CD4-positive, alpha-beta T cell treated with Interleukin-15 for 4 hours (primary cell): ENCODE measurements at regions not wholly inside any gene's neighbourhood (a gene's known extent, or its start where the extent isn't known, plus 50 kb on each side); places are given as distances from the start of the nearest gene placed in this dataset.

Experiments used
- DNase-seq: peaks from one replicate; pipeline ENCODE4 v3.0.0-alpha.2; 2020; ENCODE audit warnings: low spot score

DNA sequence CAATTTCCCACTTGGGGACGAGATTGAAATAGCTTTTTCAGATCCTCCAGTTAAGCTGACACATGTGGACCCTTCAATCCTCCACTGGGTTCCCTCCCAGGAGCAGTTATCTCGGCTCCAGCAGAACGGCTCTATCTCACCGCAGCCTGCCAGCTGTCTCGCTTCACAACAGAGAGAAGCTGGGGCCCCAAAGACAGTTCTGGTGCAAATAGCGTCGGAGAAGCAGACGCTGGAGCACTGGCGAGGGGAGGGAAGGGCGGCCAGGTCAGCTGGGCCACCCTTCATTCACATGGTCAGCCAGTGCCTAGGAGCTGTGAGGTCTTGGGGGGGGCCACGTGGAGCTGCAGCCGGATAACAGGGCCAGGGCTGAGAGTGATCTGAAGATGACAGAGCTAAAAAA is 141.3 kb upstream of the SDK2 start:
- no peak for DNase-seq

DNA sequence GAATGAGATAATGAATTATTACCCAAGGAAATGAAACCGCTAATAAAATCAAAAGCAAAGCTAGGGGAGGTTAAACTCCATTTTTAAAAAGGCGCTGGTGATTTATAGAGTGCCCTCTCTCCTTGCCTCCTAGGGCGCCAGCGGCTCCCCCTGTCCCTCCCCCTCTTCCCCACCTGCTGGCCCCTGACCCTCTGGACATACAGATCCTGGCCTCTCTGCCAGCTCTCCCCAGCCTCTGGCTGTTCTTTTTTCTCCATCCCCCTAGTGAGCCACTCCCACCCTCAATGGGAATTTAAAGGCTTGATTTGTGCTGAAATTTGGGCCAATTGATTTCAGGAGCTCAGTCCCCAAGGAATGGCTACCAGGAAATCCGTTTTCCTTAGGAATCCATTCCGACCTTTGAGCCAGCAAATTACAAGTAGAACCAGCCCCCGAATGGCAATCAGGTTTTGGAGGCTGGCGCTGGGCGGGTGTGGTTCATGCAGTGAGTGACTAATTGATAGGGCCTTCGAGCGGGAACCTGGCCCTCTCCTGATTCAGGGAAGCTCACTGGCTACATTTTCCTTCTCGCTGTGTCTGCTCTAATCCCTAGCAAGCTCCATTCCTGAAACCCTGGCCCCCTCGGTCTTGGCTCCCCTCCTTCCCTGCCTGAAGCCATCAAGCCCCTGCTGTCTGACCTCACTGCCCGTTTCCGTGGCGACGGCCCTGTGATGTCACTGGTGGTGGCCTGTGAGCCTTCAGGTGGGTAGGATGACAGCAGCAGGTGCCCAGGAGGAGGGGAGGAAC is 141.9 kb upstream of the SDK2 start:
- DNase-seq: no peak

DNA sequence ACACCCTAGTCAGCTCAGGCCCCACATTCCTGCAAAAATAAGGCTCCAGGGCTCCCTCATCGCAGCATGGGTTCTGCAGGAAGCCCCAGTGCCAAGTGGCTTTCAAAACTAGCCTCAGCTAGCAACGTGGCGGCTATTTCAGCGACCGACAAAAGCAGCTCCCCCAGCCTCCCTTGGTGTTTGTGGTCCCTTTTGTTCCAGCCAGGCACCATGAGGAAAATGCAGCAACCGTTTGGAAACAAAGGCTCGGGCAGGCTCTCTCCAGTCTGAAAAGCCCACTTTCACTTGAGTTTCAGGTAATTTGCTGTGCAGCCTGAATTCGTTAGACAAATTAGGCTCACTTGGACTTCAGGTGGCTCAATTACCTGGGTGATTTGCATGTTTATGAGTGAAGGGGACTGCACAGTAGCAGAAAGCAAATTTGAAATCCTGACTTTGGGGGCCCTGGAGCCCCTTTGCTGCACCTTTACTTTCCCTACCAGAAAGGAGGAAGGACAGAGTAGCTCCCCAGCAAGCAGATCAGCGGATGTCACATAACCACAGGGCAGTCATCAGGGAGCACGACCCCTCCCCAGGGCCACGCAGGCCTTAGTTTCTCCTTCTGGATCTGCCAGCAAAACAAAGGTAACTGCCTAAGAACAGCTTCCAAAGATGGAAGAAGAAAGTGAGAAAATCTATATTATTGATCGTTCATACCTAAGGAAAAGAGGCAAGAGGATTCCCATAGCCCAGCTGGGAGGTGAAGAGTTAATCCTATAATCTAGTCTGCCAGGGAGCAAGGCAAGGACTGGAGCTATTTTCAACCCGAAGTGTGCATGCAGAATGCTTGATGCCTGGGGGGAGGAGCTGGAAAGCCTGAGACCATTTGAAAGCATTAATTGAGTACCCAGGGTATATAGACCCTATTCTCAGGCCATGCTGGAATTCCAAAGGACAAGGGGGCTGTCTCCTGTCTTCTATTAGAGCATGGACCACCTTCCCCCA is 143.1 kb upstream of the SDK2 start:
- no peak for DNase-seq

DNA sequence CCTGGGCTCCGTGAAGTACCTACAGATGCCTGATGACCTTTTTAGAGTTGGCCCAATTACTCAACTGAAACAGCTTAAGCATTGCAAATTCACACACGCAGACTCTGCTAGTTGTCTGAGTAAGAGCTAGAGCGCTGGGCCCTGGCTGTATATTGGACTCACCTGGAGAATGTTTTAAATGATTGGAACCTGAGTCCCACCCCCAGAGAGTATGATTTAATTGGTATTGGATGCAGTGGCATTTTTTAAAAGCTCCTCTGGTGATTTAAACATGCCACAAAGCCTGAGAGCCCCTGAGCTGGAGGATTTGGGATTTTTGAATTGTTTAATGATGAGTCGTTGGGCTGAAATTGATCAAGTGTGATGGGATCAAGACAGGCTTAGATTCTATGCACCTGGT is 143.9 kb upstream of the SDK2 start:
- DNase-seq: no peak

DNA sequence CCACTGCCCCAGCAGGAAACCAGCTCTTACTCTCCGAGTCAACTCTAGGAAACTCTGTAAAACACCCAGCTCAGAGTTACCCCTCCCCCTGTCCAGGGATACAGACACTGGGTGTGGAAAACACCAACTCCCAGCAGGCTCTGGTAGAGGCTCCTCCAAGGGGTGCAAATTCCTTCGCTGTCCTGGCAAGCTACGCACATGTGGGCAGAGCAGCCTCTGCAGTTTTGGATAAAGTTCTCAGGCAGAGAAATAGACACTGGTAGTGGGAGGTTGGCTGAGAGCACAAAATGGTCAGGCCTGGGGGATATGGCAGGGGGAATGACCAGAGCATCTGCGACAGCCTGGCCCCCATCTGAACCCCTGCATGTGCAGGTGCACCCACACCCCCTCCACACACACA is 146.9 kb upstream of the SDK2 start:
- DNase-seq: no peak

DNA sequence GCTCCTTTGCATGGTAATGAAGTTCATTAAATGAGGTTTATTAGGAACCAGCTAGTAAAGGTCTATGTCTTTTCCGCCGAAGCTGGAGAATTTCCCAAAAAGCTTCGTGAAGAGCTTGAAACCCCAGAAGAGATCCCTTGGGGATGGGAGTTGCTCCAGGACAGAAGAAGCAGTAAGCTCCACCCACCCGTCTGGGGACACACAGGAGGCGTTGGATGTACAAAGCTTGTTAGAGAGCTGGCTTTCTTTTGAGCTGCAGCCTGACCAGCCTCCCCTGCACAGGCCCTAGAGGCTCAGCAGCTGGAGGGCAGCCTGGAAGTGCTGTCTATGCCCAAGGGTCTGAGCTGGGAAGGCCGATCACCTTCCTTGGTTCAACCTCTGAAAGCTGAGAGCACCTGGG is 147.4 kb upstream of the SDK2 start:
- no peak for DNase-seq

DNA sequence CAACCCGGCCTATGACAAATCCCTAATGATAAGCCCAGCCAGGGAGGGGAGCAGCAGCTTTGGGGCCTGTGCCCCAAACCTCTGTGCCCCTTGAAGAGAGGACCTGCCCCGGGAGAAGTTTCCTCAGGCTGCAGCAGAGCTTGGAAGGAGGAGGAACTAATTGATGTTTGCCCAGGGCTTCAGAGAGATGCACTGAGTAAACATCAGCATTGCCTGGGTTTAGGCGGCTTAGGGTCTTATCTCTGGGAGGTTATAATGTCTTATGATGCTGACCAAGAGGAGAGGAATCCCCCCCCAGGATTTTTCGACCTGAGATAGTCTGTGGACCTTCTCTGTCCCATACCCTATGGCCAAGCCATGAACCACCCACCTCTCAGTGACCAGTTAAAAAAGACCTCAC is 148.7 kb upstream of the SDK2 start:
- DNase-seq: no peak

DNA sequence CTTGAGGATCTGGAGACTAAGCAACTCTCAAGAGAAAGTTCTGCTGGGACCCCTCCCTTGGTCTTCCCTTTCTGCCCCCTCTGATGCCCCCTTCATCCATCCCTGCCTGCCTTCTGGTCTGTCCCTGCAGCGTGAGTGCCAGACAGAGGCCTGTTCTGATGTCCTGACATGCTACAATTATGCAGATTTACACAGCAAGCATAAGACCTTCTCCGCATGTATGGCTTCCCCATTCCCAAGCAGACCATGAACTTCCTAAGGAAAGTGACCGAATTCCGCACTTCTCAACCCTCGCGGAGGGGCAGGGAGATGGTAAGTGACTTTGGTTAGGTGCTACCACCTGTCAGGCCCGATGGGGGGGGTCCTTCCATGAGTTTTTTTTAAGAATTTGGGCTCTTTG is 150.1 kb upstream of the SDK2 start:
- no peak for DNase-seq

DNA sequence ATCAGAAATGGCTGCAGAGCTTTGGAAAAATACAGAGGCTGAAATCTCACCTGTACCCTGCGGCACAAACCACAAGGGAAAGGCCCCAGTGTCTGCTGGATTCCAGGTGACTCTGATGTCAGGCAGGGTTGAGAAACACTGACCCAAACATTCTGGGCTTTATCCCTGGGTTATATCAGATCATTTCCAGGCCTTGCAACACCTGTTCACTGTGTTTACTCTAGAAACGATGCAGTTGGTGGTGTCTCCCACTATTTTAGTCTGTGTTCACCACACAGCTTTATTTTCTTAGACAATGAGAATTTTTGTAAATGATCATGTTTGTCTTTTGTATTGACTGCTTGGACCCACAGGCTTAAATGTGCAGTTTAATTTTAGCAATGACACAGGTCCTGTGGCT is 151.5 kb upstream of the SDK2 start:
- no peak for DNase-seq

DNA sequence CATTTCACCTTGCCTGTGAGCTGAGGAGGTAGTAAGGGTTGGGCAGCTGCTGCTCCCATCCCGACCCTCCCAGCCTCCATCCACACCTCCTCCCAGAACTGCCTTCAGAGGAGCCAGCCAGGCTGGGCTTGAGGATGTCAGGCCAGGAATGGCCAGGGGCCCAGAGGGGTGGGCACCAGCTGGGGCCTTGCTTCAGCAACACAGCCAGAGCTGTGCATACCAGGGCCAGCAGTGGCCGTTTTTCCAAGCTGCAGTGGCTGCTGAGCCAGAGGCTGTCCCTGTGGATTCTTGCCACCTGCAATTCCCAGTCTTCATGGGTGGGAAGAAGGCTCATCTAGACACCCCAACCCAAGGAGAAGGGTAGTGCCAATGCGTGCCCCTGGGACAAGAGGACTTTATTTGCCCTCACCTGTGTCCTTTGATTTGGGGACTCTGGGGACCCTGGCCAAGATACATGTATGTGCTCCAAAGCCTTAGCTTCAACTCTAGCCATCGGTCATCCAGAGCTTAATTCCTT is 153.4 kb upstream of the SDK2 start:
- DNase-seq: no peak

DNA sequence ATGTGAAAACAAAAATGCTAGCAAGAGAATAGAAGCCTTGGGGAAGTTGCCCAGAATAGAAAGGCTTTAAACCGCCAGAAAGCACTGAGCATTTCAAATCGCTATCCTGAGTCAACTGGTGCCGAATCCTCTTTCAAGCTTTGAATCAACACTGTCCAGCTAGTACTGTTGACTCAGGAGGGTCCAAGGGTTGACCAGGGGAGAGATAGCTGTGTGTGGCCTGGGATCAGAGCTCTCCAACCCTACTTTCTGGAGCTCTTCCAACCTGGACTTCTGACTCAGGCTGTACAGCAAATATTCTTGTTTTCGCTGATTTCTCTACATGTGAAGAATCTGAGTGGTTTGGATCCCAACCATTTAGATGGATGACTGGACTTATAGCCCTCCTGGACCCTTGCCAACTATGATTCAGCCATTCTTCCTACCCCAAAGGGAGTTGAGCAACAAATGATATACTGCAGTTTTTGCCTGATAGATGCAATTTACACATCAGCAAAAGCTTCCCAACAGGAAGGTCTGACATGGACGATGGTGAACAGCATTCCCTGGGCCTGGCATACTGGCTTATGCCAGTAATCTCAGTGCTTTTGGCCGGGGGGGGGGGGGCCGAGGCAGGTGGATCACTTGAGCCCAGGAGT is 154.0 kb upstream of the SDK2 start:
- no peak for DNase-seq

DNA sequence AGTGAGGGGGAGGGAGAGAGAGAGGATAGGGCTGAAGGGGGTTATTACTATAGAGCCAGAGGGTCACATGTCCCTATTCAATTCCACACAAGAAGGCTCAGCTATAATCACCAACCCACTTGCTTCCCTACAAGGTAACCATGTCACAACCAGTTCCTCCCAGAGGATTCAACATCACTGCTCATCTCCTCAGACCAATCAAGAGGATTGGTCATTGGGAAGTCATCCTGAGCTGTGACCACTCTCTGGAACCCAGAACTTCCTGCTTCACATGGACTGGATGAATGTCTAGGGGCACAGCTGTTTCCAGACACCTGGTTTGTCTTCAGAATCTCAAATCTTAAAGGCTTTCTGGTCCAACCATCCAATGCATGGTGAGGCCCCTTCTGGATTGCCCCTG is 154.9 kb upstream of the SDK2 start:
- DNase-seq: no peak

DNA sequence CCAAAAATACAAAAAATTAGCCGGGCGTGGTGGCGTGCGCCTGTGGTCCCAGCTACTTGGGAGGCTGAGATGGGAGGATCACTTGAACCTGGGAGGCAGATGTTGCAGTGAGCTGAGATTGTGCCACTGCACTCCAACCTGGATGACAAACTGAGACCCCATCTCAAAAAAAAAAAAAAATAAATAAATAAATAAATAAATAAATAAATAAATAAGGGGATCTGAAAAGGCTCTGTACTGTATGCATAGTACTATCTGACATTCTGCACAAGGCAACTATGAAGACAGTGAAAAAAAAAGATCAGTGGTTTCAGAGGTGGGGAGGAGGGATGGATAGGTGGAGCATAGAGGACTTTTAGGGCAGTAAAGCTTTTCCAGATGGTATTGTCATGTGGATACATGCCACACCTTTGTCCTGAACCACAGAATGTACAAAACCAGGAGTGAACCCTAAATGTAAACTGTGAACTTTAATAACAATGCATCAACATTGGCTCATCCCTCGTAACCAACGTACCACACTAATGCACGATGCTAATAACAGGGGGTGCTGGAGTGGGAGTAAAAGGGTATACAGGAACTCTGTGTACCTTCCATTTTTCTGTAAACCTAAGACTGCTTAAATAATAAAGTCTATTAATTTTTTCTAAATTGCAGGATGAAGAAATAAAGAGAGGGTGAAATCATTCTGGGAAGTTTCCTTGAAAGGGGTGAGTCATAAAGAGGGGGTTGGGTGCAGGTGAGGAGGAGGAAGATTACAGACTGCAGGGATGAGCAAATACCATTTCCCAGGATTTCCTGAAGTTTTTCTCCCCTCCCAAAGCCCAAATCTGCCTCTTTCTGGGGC is 155.8 kb upstream of the SDK2 start:
- no peak for DNase-seq

DNA sequence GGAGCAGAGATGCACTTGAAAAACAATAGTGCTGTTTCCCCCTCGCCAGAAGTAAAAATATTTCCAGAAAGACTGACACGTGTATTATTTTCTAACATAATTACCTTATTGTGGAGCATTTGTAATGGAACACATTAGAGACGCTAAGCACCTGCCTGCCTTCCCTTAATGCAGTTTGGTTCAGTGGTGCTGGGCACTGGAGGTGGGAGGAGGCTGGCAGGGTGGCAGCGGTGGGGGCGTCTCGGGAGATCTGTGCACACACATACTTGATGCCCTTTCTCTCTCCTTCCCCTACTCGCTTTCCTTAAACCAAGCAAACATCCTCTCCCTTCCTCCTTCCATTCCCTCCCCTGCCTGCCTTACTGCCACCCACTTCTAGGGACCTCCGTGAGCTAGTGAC is 156.6 kb upstream of the SDK2 start:
- DNase-seq: no peak

DNA sequence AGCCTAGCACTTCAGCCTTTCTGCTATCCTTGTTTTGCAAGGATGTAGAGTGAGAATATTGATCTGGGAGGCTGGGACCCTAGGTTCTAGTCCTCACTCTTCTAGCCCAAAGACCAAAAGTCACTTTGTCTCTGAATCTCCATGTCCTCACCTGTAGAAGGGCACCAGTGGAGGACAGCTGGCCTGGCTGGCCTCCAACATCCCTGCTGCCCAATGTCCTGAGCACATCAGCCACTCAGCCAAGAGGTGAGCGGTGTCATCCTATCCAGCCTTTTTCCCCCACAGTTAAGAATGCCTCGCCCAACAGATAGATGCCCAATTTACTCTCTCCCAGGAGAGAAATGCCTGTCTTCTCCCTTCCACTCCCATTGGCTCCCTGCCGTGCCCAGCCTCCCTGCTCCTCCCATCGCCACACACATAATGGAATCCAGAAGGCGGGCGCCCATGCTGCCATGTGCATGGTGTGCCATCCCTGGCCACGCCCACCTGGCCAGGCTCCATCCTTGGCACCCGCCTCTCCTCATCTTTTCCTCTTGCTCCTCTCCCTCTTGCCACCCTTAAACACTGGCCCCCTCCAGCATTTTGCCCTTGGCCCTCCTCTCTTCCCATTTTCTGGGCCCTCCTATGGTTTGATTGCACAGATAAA is 157.3 kb upstream of the SDK2 start:
- no peak for DNase-seq

DNA sequence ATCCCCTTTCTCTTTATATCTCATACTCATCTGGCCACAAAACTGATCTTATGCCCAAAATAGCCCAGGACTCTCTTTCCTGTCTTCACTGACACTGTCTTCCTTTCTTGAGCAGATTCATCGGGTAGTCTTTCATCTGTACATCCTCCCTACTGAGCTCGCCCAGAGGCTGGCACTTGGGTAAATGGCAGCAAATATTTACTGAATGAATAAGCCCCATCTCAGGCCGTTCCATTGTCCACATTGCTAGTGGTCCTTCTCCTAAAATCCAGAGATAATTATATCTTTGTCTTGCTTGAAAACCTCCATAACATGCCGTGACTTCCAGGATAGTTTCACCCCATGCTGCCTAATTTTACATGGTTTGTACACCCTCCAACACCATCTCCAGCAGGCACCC is 158.1 kb upstream of the SDK2 start:
- DNase-seq: no peak

DNA sequence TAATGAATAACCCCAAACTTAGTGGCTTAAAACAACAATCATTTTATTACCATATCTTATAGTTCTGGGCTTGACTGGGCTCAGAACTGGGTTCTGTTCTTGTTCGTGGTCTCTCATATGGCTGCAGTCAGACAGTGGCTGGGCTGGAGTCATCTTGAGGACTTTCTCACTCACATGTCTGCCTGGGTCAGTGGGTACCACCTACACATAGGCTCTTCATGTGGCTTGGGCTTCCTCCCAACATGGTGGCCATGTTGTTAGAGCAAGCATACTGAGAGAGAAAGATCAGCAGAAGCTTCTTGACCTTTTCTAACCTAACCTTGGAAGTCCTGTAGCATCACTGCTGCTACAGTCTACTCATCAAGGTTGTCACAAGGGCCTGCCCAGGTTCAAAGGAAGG is 158.6 kb upstream of the SDK2 start:
- DNase-seq: no peak

DNA sequence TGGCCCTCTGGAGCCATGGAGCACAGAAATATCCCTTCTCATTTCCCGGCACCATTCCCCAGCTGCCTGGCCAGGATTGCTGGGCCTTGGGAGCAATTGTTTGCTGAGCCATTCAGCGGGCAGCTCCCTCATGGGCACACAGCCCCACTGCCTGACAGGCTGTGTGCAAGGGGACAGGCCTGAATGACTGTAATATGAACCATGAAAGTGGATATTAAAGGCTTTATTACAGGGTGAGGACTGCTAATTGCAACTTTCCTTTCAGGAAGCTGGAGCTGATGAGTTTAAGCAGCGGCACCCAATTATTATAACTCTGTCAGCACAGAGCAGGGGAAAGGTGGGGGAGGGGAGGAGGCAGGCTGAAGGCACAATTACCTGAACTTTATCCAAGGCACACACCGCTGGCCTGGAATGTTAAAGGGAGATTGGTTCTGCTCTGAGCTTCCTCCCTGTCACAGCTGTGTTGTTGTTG is 159.8 kb upstream of the SDK2 start:
- DNase-seq: no peak

DNA sequence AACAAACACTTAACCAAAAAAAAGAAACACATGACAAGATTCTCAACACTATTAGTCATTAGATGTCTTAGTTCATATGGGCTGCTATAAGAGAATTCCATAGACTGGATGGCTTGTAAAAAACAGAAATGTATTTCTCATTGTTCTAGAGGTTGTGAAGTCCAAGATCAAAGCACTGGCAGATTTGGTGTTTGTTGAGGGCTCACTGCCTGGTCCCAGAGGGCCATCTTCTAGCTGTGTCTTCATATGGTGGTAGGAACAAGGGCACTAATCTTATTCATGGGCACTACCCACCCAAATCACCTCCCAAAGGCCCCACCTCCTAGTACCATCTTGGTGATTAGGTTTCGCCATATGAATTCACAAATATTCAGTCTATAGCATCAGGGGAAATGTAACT is 162.5 kb upstream of the SDK2 start:
- DNase-seq: no peak

DNA sequence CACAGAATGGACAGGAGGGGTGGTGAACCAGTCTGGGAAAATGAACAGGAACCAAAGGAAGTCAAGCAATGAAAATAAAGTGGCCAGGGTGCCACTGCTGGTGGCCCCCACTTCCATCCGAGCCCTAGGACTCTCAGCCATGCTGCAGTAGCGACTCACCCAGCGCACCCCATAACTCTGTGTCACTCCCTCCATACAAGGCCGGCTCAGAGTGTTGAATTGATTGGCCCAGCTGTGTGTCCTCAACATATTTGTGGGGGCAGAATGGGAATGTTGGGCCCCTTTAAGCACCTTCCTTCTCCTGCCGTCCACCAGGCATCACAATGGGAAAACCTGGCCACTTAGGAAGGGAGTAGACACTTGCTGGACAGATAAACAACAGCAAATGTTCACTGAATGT is 169.0 kb upstream of the SDK2 start:
- no peak for DNase-seq

DNA sequence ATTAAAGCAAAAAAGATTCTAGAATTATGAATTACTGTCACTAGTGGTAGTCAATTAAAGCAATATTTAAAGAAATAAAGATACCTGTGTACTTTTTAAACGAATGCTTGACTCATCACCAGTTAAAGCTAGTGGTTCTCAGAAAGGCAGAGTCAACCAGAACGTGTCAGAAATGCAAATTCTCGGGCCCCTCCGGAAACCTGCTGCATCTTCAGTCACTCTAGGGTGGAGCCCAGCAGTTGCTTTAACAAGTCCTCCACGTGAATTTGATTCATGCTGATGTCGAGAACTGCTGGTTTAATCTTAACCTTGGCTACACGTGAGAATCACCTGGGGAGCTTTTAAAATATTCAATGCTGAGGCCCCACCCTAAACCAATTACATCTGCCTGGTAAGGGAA is 169.8 kb upstream of the SDK2 start:
- no peak for DNase-seq
